HG02840 (cell line): ENCODE measurements at regions not wholly inside any gene's neighbourhood (a gene's known extent, or its start where the extent isn't known, plus 50 kb on each side); places are given as distances from the start of the nearest gene placed in this dataset.

ENCODE experiments used
- ATAC-seq: cut with Tn5 transposase; IDR thresholded peaks from one replicate; pipeline ENCODE4 v1.9.1; 2021; ENCODE audit warnings: mild to moderate bottlenecking, moderate library complexity, moderate number of reproducible peaks; ENCODE audit not compliant: unreplicated experiment, low FRiP score

DNA sequence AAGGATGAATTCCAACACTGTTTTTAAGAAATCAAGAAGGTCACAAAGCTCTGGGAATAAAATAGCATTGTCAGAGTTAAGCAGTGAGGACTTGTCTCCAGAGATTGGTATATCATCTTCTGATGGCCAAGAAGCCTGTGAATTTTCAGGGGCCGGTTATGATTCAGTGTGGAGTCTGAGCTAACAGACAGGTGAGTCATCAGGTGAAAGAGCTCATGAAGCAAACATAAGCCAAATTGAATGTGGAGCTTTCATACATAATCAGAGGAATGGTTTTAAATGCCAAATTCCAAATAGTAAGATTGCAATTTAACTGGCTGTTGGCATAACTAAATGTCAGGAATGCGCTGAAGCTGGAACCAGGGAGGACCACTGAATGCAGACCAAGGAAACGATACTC is 494.2 kb downstream of the MTRR start:
- no peak for ATAC-seq

- ATAC-seq: no peak
Observed at GRCh38 chr5:8366266-8366665, 497.3 kb downstream of the MTRR start.

DNA sequence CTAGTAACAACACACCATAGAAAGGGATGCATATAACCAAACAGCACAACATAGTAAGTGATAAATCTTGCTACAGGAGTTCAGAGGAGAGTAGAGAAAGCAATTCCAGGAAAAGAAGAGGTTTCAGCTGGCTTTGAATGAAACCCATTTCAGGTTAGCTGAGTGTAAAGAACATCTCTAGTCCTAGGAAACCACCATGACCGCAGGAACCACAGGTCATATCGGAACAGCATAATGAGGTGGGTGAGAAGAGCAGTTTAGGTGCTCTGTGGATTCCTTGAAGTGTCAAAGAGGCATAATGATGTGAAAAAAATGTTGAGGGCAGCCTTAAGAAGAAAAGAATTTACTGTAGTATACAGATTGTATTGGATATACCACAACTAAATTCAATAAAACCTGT is 507.5 kb downstream of the MTRR start:
- ATAC-seq: no peak

DNA sequence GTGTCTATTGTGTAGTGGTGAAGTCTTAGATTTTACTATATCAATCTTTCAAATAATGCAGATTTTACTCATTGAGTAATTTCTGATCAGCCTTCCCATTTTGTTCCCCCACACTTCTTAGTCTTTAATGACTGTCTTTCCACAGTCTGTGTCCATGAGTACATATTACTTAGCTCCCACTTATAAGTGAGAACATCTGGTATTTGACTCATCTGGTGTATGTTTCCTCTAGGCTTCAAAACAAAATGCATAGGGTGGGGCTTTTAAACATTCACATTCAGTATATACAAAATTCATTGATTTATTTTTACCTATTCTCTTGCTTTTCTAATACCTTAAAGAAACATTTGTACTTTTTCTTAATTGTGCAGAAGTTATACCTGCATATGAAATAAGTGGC is 513.0 kb downstream of the MTRR start:
- no peak for ATAC-seq

GRCh38 chr5:8382456-8382855 is 513.5 kb downstream of the MTRR start:
- ATAC-seq: no peak

DNA sequence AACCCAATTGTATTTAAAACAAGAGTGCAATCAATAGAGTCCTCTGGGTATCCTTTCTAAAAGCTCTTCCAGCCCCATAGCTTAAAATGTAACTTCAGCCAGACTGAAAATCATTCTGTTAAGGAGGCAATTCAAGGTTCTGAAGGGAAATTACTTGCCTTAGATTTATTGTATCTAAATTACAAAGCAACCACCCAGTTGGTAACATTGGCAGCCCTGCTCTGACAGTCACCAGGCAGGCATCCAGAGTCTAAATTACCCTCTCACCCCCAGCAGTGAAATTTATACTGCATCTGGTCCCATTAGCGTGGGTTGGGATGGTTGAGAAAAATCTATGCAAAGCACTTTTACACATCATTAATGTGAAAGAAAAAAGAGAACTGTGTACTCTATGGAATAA is 514.7 kb downstream of the MTRR start:
- no peak for ATAC-seq

DNA sequence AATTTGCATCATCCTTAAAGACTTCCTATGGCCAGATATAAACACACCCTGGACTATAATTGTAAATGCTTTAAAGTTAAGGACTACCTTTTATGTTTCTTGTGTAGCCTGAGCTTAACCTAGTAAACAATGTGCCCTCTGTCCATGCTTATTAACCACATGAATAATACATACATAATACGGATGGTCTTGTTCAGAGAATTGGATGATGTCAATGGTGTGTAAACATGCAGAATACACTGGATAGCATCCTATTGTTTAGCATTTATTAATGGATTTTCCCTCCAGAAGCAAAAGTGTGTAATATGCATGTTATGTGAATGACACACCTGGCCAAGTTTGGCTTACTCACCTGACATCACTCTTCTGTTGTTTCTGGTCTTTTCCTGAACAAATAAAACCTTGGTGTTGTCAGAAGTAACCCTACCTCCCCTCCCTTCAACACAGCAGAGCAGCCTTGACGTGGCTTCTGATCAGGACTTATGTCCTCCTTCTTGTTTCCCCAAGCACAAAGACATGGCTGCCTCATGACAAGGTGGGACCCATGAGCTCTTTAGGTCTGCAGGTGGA is 517.9 kb downstream of the MTRR start:
- no peak for ATAC-seq

- no peak for ATAC-seq
Observed at GRCh38 chr5:8391911-8392310, 523.0 kb downstream of the MTRR start.

DNA sequence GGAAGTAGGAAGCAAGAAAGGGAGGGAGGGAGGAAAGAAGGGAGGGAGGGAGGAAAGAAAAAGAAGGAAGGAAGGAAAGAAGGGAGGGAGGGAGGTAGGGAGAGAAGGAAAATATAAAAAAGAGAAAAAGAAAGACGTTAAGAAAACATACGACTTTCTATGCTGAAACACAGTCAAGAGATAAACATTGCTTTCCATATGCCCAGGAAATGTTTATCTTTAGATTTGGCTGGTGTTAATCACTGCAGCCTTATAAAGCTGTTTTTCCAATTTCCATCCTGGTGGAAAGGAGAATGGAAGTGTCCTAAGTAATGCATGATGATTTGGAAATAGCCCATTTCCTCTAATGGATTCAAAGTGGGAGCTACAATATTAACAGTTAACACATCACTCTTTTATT is 524.3 kb downstream of the MTRR start:
- no peak for ATAC-seq

DNA sequence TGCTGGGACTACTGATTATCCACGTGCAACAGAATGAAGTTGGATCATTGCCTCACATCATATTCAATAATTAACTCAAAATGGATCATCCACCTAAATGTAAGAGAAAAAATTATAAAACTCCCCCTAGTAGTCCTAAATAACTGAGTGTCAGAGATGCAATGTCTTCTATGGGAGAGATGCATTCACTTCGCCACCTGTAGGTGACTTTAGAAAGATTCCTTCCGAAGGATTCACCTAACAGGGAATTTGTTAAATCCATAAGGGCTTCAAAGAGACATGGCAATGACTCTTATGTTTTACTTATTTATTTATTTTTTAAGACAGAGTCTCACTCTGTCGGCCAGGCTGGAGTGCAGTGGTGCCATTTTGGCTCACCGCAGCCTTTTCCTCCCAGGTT is 526.0 kb downstream of the MTRR start:
- no peak for ATAC-seq

DNA sequence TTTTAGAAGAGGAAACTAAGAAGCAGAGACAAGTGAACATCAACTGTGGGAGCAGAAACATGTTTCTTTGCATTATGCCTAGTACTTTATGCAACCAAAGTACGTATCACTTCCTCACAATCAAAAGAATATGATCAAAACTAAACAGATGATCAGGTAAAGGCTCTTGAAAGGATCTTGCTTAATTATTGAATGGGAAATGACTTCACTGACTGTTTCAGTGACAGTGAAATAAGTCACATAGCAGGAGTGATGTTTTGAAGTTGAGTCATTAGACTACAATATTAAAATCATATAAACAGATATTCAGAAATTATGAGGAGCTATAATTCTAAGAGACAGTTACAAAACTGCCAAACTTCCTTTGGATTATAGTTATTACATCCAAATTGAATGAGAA is 527.3 kb downstream of the MTRR start:
- ATAC-seq: no peak

DNA sequence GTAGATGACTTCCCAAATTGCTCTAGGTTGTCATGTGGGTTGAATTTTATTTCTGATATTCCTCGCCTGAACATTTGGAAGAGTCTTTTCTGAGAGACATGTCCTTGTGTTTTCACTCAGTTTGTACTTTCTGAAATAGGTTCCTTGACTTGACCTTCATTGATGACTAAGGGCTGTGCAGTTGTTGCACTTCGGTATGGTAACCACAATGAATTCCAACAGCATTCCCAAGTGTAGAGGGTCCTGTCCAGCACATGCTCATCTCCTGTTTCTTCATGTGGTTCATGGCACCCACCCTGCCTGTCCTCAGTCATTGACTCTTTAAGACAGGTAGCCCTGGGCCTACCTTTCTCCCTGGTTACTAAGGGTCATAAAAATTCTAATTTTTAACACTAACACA is 527.8 kb downstream of the MTRR start:
- no peak for ATAC-seq

- ATAC-seq: no peak
Observed at GRCh38 chr5:8399471-8399870, 530.5 kb downstream of the MTRR start.

GRCh38 chr5:8408258-8408657 is 539.3 kb downstream of the MTRR start:
- no peak for ATAC-seq

GRCh38 chr5:8410618-8411017 is 541.7 kb downstream of the MTRR start:
- no peak for ATAC-seq

DNA sequence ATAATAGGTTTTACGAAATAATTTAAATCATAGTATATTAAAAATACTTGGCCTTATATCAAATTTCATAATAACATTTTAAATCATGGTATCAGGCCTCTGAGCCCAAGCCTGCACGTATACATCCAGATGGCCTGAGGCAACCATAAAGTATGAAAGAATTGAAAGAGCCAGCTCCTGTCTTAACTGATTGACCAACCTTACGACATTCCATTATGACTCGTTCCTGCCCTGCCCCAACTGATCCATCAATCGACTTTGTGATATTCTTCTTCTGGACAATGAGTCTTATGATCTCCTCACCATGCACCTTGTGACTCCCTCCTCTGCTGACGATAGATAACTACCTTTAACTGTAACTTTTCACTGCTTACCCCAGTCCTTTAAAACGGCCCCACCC is 545.0 kb downstream of the MTRR start:
- no peak for ATAC-seq

- ATAC-seq: no peak
Observed at GRCh38 chr5:8417316-8418048, 548.5 kb downstream of the MTRR start.

GRCh38 chr5:8418049-8418426 is 549.1 kb downstream of the MTRR start:
- ATAC-seq: no peak

GRCh38 chr5:8429778-8430758 is 561.1 kb downstream of the MTRR start:
- no peak for ATAC-seq

- no peak for ATAC-seq
Observed at GRCh38 chr5:8434501-8434900, 565.6 kb downstream of the MTRR start.

DNA sequence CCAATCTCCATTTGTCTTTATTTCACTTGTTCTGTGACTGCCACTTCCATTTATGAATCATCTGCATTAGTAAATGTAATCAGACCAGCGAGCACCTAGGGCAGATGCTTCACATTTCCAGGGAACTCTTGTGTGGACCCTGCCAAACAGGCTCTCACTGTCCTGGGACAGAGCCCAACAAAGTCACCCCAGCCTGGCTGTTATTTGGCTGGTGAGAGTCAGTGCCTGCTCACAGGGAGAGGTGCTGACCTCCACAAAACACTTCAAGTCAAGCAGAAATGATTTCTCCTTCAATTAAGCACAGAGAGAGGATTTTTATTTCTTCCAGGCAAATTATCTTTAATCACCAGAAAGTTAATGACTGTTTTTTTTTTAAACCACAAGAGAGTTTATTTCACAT is 568.0 kb downstream of the MTRR start:
- no peak for ATAC-seq
